ENCODE measurements at regions not wholly inside any gene's neighbourhood (a gene's known extent, or its start where the extent isn't known, plus 50 kb on each side); places are given as distances from the start of the nearest gene placed in this dataset.

GRCh38 chr15:26011916-26012315 is 148.8 kb upstream of the ATP10A start:
- no peak for TF ChIP-seq CTCF (IDR thresholded peaks at IDR 0.05)
- no peak for TF ChIP-seq POLR2A (IDR thresholded peaks at IDR 0.05)

Data from body of pancreas (tissue), 4 donors.